OCI-LY3 (cell line): ENCODE measurements at regions not wholly inside any gene's neighbourhood (a gene's known extent, or its start where the extent isn't known, plus 50 kb on each side); places are given as distances from the start of the nearest gene placed in this dataset.

ENCODE experiments used
- H2AFZ ChIP-seq: fragments of 200-600, 300-600 bp; shearing (Covaris generic); 2 replicates; pipeline ENCODE4 v1.6.0; 2014; ENCODE audit warnings: antibody characterized with exemption, low read depth, low read length
- H3K27ac ChIP-seq: fragments of 200-600, 300-600 bp; sonication (generic); 2 replicates; pipeline ENCODE4 v1.5.1; 2014; ENCODE audit warnings: mild to moderate bottlenecking, low read length, moderate library complexity, mixed read lengths
- H3K27me3 ChIP-seq: fragments of 200-600, 300-600 bp; sonication (generic); 2 replicates; pipeline ENCODE4 v1.6.1; 2014; ENCODE audit warnings: low read depth, low read length, mixed read lengths
- H3K36me3 ChIP-seq: fragments of 200-600, 300-600 bp; sonication (generic); replicated peaks from 2 replicates; pipeline ENCODE3; 2014; ENCODE audit warnings: low read depth, low read length, mixed read lengths
- H3K4me1 ChIP-seq: fragments of 300-600, 200-600 bp; sonication (generic); 2 replicates; pipeline ENCODE4 v1.6.1; 2014; ENCODE audit warnings: low read length, mixed read lengths
- H3K4me2 ChIP-seq: fragments of 200-600, 300-600 bp; sonication (generic); 2 replicates; pipeline ENCODE4 v1.6.1; 2014; ENCODE audit warnings: low read length, mixed read lengths
- H3K4me3 ChIP-seq: fragments of 300-600, 200-600 bp; sonication (generic); 2 replicates; pipeline ENCODE4 v1.5.1; 2014; ENCODE audit warnings: antibody characterized with exemption, mild to moderate bottlenecking, low read length, moderate library complexity
- H3K79me2 ChIP-seq: fragments of 300-600, 200-600 bp; shearing (Covaris generic); 2 replicates; pipeline ENCODE4 v1.6.1; 2014; ENCODE audit warnings: mild to moderate bottlenecking, low read length, mixed read lengths
- H3K9ac ChIP-seq: fragments of 300-600, 200-600 bp; shearing (Covaris generic); 2 replicates; pipeline ENCODE4 v1.6.0; 2014; ENCODE audit warnings: mild to moderate bottlenecking, low read length, moderate library complexity
- H3K9me3 ChIP-seq: fragments of 200-600, 300-600 bp; shearing (Covaris generic); 2 replicates; pipeline ENCODE4 v1.6.1; 2014; ENCODE audit warnings: low read length, mixed read lengths; ENCODE audit not compliant: insufficient read depth
- H4K20me1 ChIP-seq: fragments of 200-600, 300-600 bp; sonication (generic); 2 replicates; pipeline ENCODE4 v1.6.1; 2016; ENCODE audit warnings: low read length, mixed read lengths; ENCODE audit not compliant: insufficient read depth
- CTCF ChIP-seq: fragments of 200-600, 300-600 bp; sonication (generic); IDR thresholded peaks from 2 replicates; pipeline ENCODE4 v1.5.1; 2014; ENCODE audit warnings: antibody characterized with exemption, low read length, low read depth
- EZH2phosphoT487 ChIP-seq: fragments of 200-600 bp; shearing (Covaris generic); IDR thresholded peaks from 2 replicates; pipeline ENCODE4 v1.6.1; 2018; ENCODE audit warnings: antibody characterized with exemption, mixed run types, low read depth

GRCh38 chr19:30968841-30969399 is 380.3 kb downstream of the TSHZ3 start:
- TF ChIP-seq CTCF (no peak), EZH2phosphoT487 (no peak)
- no peaks in the 10 kb centered on the region for H4K20me1 ChIP-seq
- H3K27ac ChIP-seq = no peak overlapping the region
- no peak overlapping the region for H3K9ac ChIP-seq
- no peaks in the 10 kb centered on the region for H3K27me3 ChIP-seq
- no peak overlapping the region for H3K4me2 ChIP-seq
- H3K4me1 ChIP-seq = no peaks in the 10 kb centered on the region
- H3K36me3 ChIP-seq = no peaks in the 10 kb centered on the region
- H3K4me3 ChIP-seq = no peak overlapping the region
- no peak overlapping the region for H2AFZ ChIP-seq
- no peaks in the 10 kb centered on the region for H3K79me2 ChIP-seq
- no peaks in the 10 kb centered on the region for H3K9me3 ChIP-seq

- no peaks in the 10 kb centered on the region for H3K27me3 ChIP-seq
- H3K4me1 ChIP-seq = no peaks in the 10 kb centered on the region
- H3K4me2 ChIP-seq = no peak overlapping the region
- H3K79me2 ChIP-seq = no peaks in the 10 kb centered on the region
- no peaks in the 10 kb centered on the region for H3K36me3 ChIP-seq
- no peak overlapping the region for H3K27ac ChIP-seq
- H3K9ac ChIP-seq = no peak overlapping the region
- H2AFZ ChIP-seq = no peak overlapping the region
- H4K20me1 ChIP-seq = no peaks in the 10 kb centered on the region
- no peaks in the 10 kb centered on the region for H3K9me3 ChIP-seq
- TF ChIP-seq EZH2phosphoT487 (no peak), CTCF (no peak)
- no peak overlapping the region for H3K4me3 ChIP-seq
These were observed 381.0 kb downstream of the TSHZ3 start for GRCh38 chr19:30968210-30968609.

GRCh38 chr19:30966486-30966885 is 382.8 kb downstream of the TSHZ3 start:
- H3K27me3 ChIP-seq = no peaks in the 10 kb centered on the region

GRCh38 chr19:30959011-30959410 is 390.2 kb downstream of the TSHZ3 start:
- Histone ChIP-seq H3K4me3 (no peak overlapping the region), H3K79me2 (no peaks in the 10 kb centered on the region), H3K9me3 (no peaks in the 10 kb centered on the region), H4K20me1 (no peaks in the 10 kb centered on the region), H2AFZ (no peak overlapping the region), H3K36me3 (no peaks in the 10 kb centered on the region), H3K27me3 (no peaks in the 10 kb centered on the region), H3K4me2 (no peak overlapping the region), H3K27ac (no peak overlapping the region), H3K9ac (no peak overlapping the region), H3K4me1 (no peaks in the 10 kb centered on the region)
- TF ChIP-seq CTCF (no peak), EZH2phosphoT487 (no peak)

More at GRCh38 chr19:30966486-30966885, 382.8 kb downstream of the TSHZ3 start:
- no peaks in the 10 kb centered on the region for H4K20me1 ChIP-seq
- no peak overlapping the region for H3K4me3 ChIP-seq
- H3K9ac ChIP-seq = no peak overlapping the region
- H3K36me3 ChIP-seq = no peaks in the 10 kb centered on the region
- no peaks in the 10 kb centered on the region for H3K9me3 ChIP-seq
- no peaks in the 10 kb centered on the region for H3K4me1 ChIP-seq
- TF ChIP-seq EZH2phosphoT487 = no peak
- TF ChIP-seq CTCF = no peak
- H3K27ac ChIP-seq = no peak overlapping the region
- no peaks in the 10 kb centered on the region for H3K79me2 ChIP-seq
- no peak overlapping the region for H3K4me2 ChIP-seq
- H2AFZ ChIP-seq = no peak overlapping the region
